Panc1 (cell line): ENCODE measurements at regions not wholly inside any gene's neighbourhood (a gene's known extent, or its start where the extent isn't known, plus 50 kb on each side); places are given as distances from the start of the nearest gene placed in this dataset.

Experiments
- ATAC-seq: fragments of 200-7000 bp; cut with Tn5 transposase; 2 replicates; pipeline ENCODE4 v1.9.1; 2020; ENCODE audit warnings: mild to moderate bottlenecking, moderate library complexity
- BruUV-seq: library from RNA; stranded (reverse); fragments of 400-500 nt; replicated peaks from 2 replicates; lab custom pipeline; 2021; lab: Mats Ljungman, UMichigan
- CTCF ChIA-PET: fragments of 300-600 bp; sonication (Branson Sonifier 250); formaldehyde crosslinking; loops from one replicate; lab custom pipeline; 2022; ENCODE audit warnings: antibody characterized with exemption; lab: Charles Lee
- POLR2A ChIA-PET: fragments of 300-600 bp; sonication (Branson Sonifier 250); formaldehyde crosslinking; loops from one replicate; lab custom pipeline; 2022; ENCODE audit warnings: antibody characterized with exemption; lab: Charles Lee
- DNase-seq: peaks from one replicate; pipeline ENCODE4 v3.0.0-alpha.2; 2010; ENCODE audit warnings: low read depth, low spot score
- H3K27ac ChIP-seq: 2 replicates; pipeline ENCODE4 v1.5.1; 2011; ENCODE audit warnings: mild to moderate bottlenecking, low read length, inconsistent platforms
- H3K27me3 ChIP-seq: fragments of 200-500 bp; sonication (Bioruptor generic); 2 replicates; pipeline ENCODE4 v1.6.0; 2014; ENCODE audit warnings: low read length, inconsistent platforms; ENCODE audit not compliant: control insufficient read depth, insufficient read depth
- H3K36me3 ChIP-seq: fragments of 200-500 bp; sonication (Bioruptor generic); 2 replicates; pipeline ENCODE4 v1.5.1; 2014; ENCODE audit warnings: inconsistent platforms, mild to moderate bottlenecking, low read length, moderate library complexity; ENCODE audit not compliant: control insufficient read depth, insufficient read depth
- H3K4me1 ChIP-seq: 2 replicates; pipeline ENCODE4 v1.5.1; 2011; ENCODE audit warnings: inconsistent platforms, mild to moderate bottlenecking, low read length, moderate library complexity; ENCODE audit not compliant: control insufficient read depth, insufficient read depth
- H3K4me3 ChIP-seq, 2 experiments: 2 replicates each; pipeline ENCODE4 v1.5.1; 2011 to 2012; ENCODE audit warnings: low read depth in 2 of 2, low read length in 2 of 2, mild to moderate bottlenecking in 2 of 2, inconsistent platforms in 1 of 2, moderate library complexity in 1 of 2
- H3K9me3 ChIP-seq: fragments of 200-500 bp; sonication (Bioruptor generic); 2 replicates; pipeline ENCODE4 v1.5.1; 2014; ENCODE audit warnings: low read depth, mild to moderate bottlenecking, inconsistent platforms, low read length, moderate library complexity; ENCODE audit not compliant: control insufficient read depth, insufficient read depth
- CTCF ChIP-seq: fragments of 450-650 bp; IDR thresholded peaks from 2 replicates; pipeline ENCODE4 v1.5.1; 2017; ENCODE audit warnings: mild to moderate bottlenecking
- POLR2AphosphoS5 ChIP-seq: IDR thresholded peaks from 2 replicates; pipeline ENCODE4 v1.6.1; 2012; ENCODE audit warnings: mild to moderate bottlenecking, low read depth, low read length, moderate library complexity
- REST ChIP-seq, 2 experiments: IDR thresholded peaks; 2 replicates each; pipeline ENCODE4 v1.6.1; 2011 to 2012; ENCODE audit warnings: low read depth in 2 of 2, control low read depth in 1 of 2, low read length in 1 of 2, mild to moderate bottlenecking in 1 of 2, moderate library complexity in 1 of 2; ENCODE audit not compliant: insufficient read depth in 1 of 2
- SIN3A ChIP-seq: IDR thresholded peaks from 2 replicates; pipeline ENCODE4 v1.6.1; 2012; ENCODE audit warnings: low read depth, mild to moderate bottlenecking, low read length, moderate library complexity, borderline replicate concordance; ENCODE audit not compliant: insufficient read depth
- TCF7L2 ChIP-seq: IDR thresholded peaks from 2 replicates; pipeline ENCODE4 v1.6.1; 2011; ENCODE audit warnings: mild to moderate bottlenecking, low read depth, low read length, inconsistent platforms
- in situ Hi-C: cut with HindIII; loops from 2 replicates; pipeline ENCODE4 v1.10.0; 2016; ENCODE audit warnings: low sequenced_read_pairs, low pct_unique_long_range_greater_than_20kb
- intact Hi-C: fragments of 100-400 bp; cut with micrococcal nuclease; formaldehyde crosslinking; loops from one replicate; pipeline ENCODE4 v1.10.0; 2022; ENCODE audit not compliant: unreplicated experiment

GRCh38 chr18:61616111-61616610, 276.6 kb downstream of the RNF152 start:
- Histone ChIP-seq H3K36me3 (no peaks in the 10 kb centered on the region), H3K27me3 (no peaks in the 10 kb centered on the region), H3K4me1 (no peaks in the 10 kb centered on the region), H3K9me3 (no peaks in the 10 kb centered on the region), H3K27ac (no peak overlapping the region), H3K4me3 (no peak overlapping the region)
- BruUV-seq = no TSS peak
- POLR2A ChIA-PET = no interaction called here
- in situ Hi-C loops = no loop called here
- intact Hi-C loops = no loop called here
- TF ChIP-seq CTCF (no peak), SIN3A (no peak), REST (IDR thresholded peaks at IDR 0.05; ENCODE audit: insufficient read depth in 1 of 2, low read depth in 2 of 2, low read length in 1 of 2) (no peak), TCF7L2 (no peak), POLR2AphosphoS5 (no peak)
- no peak for DNase-seq
- CTCF ChIA-PET = no interaction called here
- no peak for ATAC-seq

GRCh38 chr18:61612517-61612916, 279.3 kb downstream of the CDH20 start:
- intact Hi-C loops = no loop called here
- DNase-seq (no peak), ATAC-seq (no peak)
- no peak overlapping the region for H3K27ac ChIP-seq
- in situ Hi-C loops = no loop called here
- POLR2A ChIA-PET = no interaction called here
- no peak overlapping the region for H3K4me3 ChIP-seq
- H3K36me3 ChIP-seq = no peaks in the 10 kb centered on the region
- no peaks in the 10 kb centered on the region for H3K4me1 ChIP-seq
- no peaks in the 10 kb centered on the region for H3K27me3 ChIP-seq
- CTCF ChIA-PET = interaction anchor here (0.5 kb wide), 1 partner anchor 519 kb away, joined by 3 read pairs; no protein-coding TSS in a partner anchor
- no TSS peak for BruUV-seq
- TF ChIP-seq REST (IDR thresholded peaks at IDR 0.05; ENCODE audit: insufficient read depth in 1 of 2, low read depth in 2 of 2, low read length in 1 of 2) (no peak), CTCF (no peak), POLR2AphosphoS5 (no peak)
- H3K9me3 ChIP-seq = no peaks in the 10 kb centered on the region
